ENCODE measurements at regions not wholly inside any gene's neighbourhood (a gene's known extent, or its start where the extent isn't known, plus 50 kb on each side); places are given as distances from the start of the nearest gene placed in this dataset.

- no peak for DNase-seq
Observed at GRCh38 chr2:6639929-6640620, 225.6 kb downstream of the CMPK2 start.

- DNase-seq: no peak
Observed at GRCh38 chr2:6640621-6641015, 225.1 kb downstream of the CMPK2 start.

- DNase-seq: no peak
Observed at GRCh38 chr2:6641956-6642355, 223.8 kb downstream of the CMPK2 start.

- no peak for DNase-seq
Observed at GRCh38 chr2:6644261-6644660, 221.4 kb downstream of the CMPK2 start.

- no peak for DNase-seq
Observed at GRCh38 chr2:6645004-6645403, 220.7 kb downstream of the CMPK2 start.

GRCh38 chr2:6645672-6646071, 220.0 kb downstream of the CMPK2 start:
- DNase-seq: no peak

GRCh38 chr2:6647046-6647445, 218.7 kb downstream of the CMPK2 start:
- DNase-seq: peak; percentile 38

GRCh38 chr2:6648596-6649247, 217.0 kb downstream of the CMPK2 start:
- peak; percentile 37 for DNase-seq

- no peak for DNase-seq
Observed at GRCh38 chr2:6650311-6650710, 215.4 kb downstream of the CMPK2 start.

- no peak for DNase-seq
Observed at GRCh38 chr2:6652251-6652650, 213.5 kb downstream of the CMPK2 start.

GRCh38 chr2:6653281-6653750, 212.4 kb downstream of the CMPK2 start:
- no peak for DNase-seq

- no peak for DNase-seq
Observed at GRCh38 chr2:6654279-6654678, 211.4 kb downstream of the CMPK2 start.

- no peak for DNase-seq
Observed at GRCh38 chr2:6656633-6657032, 209.1 kb downstream of the CMPK2 start.

GRCh38 chr2:6657136-6657535, 208.6 kb downstream of the CMPK2 start:
- DNase-seq: no peak

GRCh38 chr2:6657855-6658254, 207.9 kb downstream of the CMPK2 start:
- DNase-seq: no peak

- DNase-seq: no peak
Observed at GRCh38 chr2:6664332-6665061, 201.2 kb downstream of the CMPK2 start.

- DNase-seq: no peak
Observed at GRCh38 chr2:6665093-6666045, 200.3 kb downstream of the CMPK2 start.

- DNase-seq: no peak
Observed at GRCh38 chr2:6667326-6667725, 198.4 kb downstream of the CMPK2 start.

GRCh38 chr2:6671913-6672312, 193.8 kb downstream of the CMPK2 start:
- no peak for DNase-seq

- DNase-seq: no peak
Observed at GRCh38 chr2:6674381-6674780, 191.3 kb downstream of the CMPK2 start.

GRCh38 chr2:6675791-6676190, 189.9 kb downstream of the CMPK2 start:
- no peak for DNase-seq

GRCh38 chr2:6676241-6676640, 189.5 kb downstream of the CMPK2 start:
- no peak for DNase-seq

- DNase-seq: no peak
Observed at GRCh38 chr2:6676776-6677175, 188.9 kb downstream of the CMPK2 start.
